ENCODE measurements at regions not wholly inside any gene's neighbourhood (a gene's known extent, or its start where the extent isn't known, plus 50 kb on each side); places are given as distances from the start of the nearest gene placed in this dataset.

DNA sequence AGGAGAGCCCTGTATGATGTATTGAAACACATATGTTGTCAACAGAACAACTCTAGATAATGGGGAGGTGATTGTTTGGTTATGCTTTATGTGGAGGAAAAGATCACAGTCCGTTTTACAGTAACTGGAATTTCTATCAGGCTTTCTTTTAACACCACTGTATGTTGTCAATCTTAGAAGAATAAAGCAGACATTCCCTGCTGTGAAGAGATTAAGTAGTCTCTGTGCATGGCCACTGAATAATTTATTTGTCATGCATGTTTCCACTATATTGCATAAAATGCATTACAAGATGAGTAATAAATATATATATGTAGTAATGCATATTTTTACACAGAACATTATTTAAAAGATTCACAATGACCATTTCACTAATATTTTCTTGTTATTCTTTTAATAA, 440.0 kb downstream of the ANKRD7 start:
- TF ChIP-seq POLR2A (IDR thresholded peaks at IDR 0.05) (no peak), POLR2AphosphoS5 (IDR thresholded peaks at IDR 0.05) (no peak)
- TF ChIP-seq, protein P1, sequence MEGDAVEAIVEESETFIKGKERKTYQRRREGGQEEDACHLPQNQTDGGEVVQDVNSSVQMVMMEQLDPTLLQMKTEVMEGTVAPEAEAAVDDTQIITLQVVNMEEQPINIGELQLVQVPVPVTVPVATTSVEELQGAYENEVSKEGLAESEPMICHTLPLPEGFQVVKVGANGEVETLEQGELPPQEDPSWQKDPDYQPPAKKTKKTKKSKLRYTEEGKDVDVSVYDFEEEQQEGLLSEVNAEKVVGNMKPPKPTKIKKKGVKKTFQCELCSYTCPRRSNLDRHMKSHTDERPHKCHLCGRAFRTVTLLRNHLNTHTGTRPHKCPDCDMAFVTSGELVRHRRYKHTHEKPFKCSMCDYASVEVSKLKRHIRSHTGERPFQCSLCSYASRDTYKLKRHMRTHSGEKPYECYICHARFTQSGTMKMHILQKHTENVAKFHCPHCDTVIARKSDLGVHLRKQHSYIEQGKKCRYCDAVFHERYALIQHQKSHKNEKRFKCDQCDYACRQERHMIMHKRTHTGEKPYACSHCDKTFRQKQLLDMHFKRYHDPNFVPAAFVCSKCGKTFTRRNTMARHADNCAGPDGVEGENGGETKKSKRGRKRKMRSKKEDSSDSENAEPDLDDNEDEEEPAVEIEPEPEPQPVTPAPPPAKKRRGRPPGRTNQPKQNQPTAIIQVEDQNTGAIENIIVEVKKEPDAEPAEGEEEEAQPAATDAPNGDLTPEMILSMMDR (IDR thresholded peaks at IDR 0.05): no peak
- H3K4me1 ChIP-seq: no peaks in the 10 kb centered on the region
- no peaks in the 10 kb centered on the region for H3K9me3 ChIP-seq
- no peak overlapping the region for H3K27ac ChIP-seq
- H3K27me3 ChIP-seq: no peaks in the 10 kb centered on the region
- no peak for DNase-seq (ENCODE audit: low spot score in 2 of 2)
- H3K36me3 ChIP-seq: no peaks in the 10 kb centered on the region
- intact Hi-C loops (cut with DNase I; ENCODE audit: low total_unique reads): no loop called here
- no peak overlapping the region for H3K4me3 ChIP-seq

DNA sequence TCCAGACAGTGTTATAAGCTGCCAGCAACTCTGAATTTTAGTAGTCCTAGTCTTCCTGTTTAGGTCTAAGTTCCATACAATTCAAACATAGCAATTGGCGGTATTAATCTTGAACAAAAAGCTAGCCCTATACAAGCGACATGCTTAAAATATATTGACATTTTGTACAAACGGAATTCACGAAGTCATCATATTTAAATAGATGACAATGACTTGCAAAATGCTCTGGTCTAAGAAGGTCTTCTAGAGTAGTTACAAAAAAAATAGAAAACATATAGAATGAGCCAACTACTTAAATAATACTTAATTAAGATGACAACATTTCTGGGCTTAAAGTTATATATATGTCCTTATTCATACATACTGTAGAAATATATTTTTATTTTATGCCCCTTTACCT, 446.6 kb downstream of the ANKRD7 start:
- H3K4me3 ChIP-seq: no peak overlapping the region
- no peaks in the 10 kb centered on the region for H3K4me1 ChIP-seq
- no peaks in the 10 kb centered on the region for H3K36me3 ChIP-seq
- no peaks in the 10 kb centered on the region for H3K27me3 ChIP-seq
- DNase-seq (ENCODE audit: low spot score in 2 of 2): no peak
- intact Hi-C loops (cut with DNase I; ENCODE audit: low total_unique reads): no loop called here
- H3K9me3 ChIP-seq: no peaks in the 10 kb centered on the region
- H3K27ac ChIP-seq: no peak overlapping the region
- no peak for TF ChIP-seq POLR2A (IDR thresholded peaks at IDR 0.05)
- TF ChIP-seq POLR2AphosphoS5 (IDR thresholded peaks at IDR 0.05): no peak
- TF ChIP-seq, protein P1 (IDR thresholded peaks at IDR 0.05): no peak

DNA sequence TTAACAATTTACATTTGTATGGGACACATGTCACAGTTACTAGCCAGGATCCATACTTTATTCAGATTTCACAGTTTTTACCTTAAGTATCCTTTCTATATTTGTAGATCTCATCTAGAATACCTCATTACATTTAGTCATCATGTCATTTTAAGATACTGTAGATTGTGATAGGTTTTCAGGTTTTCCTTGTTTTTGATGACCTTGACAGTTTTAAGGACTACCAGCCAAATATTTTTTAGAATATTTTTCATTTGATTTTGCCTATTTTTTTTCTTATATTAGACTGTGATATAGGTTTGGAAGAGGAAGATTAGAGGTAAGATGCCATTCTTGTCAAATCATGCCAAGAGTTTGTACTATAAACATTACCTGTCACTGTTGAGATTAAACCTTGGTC, 460.3 kb downstream of the ANKRD7 start:
- intact Hi-C loops (cut with DNase I; ENCODE audit: low total_unique reads): no loop called here
- Histone ChIP-seq H3K4me1 (no peaks in the 10 kb centered on the region), H3K36me3 (no peaks in the 10 kb centered on the region), H3K4me3 (no peak overlapping the region), H3K9me3 (no peaks in the 10 kb centered on the region), H3K27me3 (no peaks in the 10 kb centered on the region), H3K27ac (no peak overlapping the region)
- TF ChIP-seq POLR2AphosphoS5 (IDR thresholded peaks at IDR 0.05) (no peak), POLR2A (IDR thresholded peaks at IDR 0.05) (no peak)
- TF ChIP-seq, protein P1 (IDR thresholded peaks at IDR 0.05): no peak
- no peak for DNase-seq (ENCODE audit: low spot score in 2 of 2)

DNA sequence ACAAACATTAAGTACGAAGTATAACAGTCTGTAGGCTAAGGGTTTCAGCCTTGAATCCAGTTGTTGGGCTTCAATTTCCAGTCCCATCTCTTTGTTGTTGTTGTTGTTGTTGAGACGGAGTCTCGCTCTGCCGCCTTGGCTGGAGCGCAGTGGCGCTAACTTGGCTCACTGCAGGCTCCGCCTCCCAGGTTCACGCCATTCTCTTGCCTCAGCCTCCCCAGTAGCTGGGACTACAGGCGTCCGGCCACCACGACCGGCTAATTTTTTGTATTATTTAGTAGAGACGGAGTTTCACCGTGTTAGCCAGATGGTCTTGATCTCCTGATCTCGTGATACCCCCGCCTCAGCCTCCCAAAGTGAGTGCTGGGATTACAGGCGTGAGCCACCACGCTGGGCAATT, 464.9 kb downstream of the ANKRD7 start:
- DNase-seq (ENCODE audit: low spot score in 2 of 2): no peak
- Histone ChIP-seq H3K36me3 (no peaks in the 10 kb centered on the region), H3K27ac (no peak overlapping the region), H3K4me3 (no peak overlapping the region), H3K4me1 (no peaks in the 10 kb centered on the region), H3K27me3 (no peaks in the 10 kb centered on the region), H3K9me3 (no peaks in the 10 kb centered on the region)
- intact Hi-C loops (cut with DNase I; ENCODE audit: low total_unique reads): no loop called here
- TF ChIP-seq, protein P1 (IDR thresholded peaks at IDR 0.05): no peak
- TF ChIP-seq POLR2A (IDR thresholded peaks at IDR 0.05) (no peak), POLR2AphosphoS5 (IDR thresholded peaks at IDR 0.05) (no peak)

DNA sequence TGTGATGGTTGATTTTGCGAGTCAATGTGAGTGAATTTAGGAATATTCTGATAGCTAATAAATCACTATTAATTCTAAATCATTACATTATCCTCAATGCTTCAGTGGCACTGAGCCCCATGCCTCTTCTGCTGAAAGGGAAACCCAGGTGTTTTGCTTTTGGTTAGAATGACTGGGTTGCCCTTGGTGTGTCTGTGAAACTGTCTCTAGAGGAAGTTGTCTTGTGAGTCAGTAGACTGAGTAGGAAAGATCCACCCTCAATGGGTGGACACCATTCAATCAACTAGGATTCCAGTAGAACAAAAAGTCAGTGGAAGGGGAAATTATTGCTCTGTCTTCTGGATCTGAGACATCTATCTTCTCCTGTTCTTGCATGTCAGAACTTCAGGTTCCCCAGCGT, 472.4 kb downstream of the ANKRD7 start:
- Histone ChIP-seq H3K9me3 (no peaks in the 10 kb centered on the region), H3K27me3 (no peaks in the 10 kb centered on the region), H3K4me1 (no peaks in the 10 kb centered on the region), H3K36me3 (no peaks in the 10 kb centered on the region), H3K4me3 (no peak overlapping the region), H3K27ac (no peak overlapping the region)
- intact Hi-C loops (cut with DNase I; ENCODE audit: low total_unique reads): no loop called here
- no peak for DNase-seq (ENCODE audit: low spot score in 2 of 2)
- TF ChIP-seq, protein P1 (IDR thresholded peaks at IDR 0.05): no peak
- no peak for TF ChIP-seq POLR2A (IDR thresholded peaks at IDR 0.05)
- TF ChIP-seq POLR2AphosphoS5 (IDR thresholded peaks at IDR 0.05): no peak

All from breast epithelium (tissue), 4 donors.